ENCODE measurements at regions not wholly inside any gene's neighbourhood (a gene's known extent, or its start where the extent isn't known, plus 50 kb on each side); places are given as distances from the start of the nearest gene placed in this dataset.

GRCh38 chr6:102655823-102656222 lies 1262.3 kb downstream of the GRIK2 start:
- no peaks in the 10 kb centered on the region for H3K9me3 ChIP-seq (ENCODE audit: low read length)
- WGBS (ENCODE audit: low lambda C conversion rate): 23% methylated on average over 1 of the region's 1 CpG
- POLR2A ChIA-PET: no interaction called here
- BruUV-seq (replicated peaks): no TSS peak
- no peak for ATAC-seq
- no peak overlapping the region for H3K27ac ChIP-seq (ENCODE audit: extremely low read length, insufficient read depth, low read length)
- no peak overlapping the region for H3K9ac ChIP-seq (ENCODE audit: insufficient read depth, low read depth, low read length)
- no peak for FAIRE-seq
- H3K27me3 ChIP-seq (ENCODE audit: control insufficient read depth in 1 of 2, insufficient read depth in 2 of 2, low read length in 2 of 2): no peaks in the 10 kb centered on the region
- H3K4me2 ChIP-seq (ENCODE audit: low read depth, low read length): no peak overlapping the region
- H3K4me1 ChIP-seq (ENCODE audit: insufficient read depth, low read length): no peaks in the 10 kb centered on the region
- H2AFZ ChIP-seq (ENCODE audit: low read length): no peak overlapping the region
- in situ Hi-C loops (cut with HindIII; ENCODE audit: extremely low pct_ligation_motif_present, low pct_unique_long_range_greater_than_20kb): no loop called here
- no peaks in the 10 kb centered on the region for H4K20me1 ChIP-seq (ENCODE audit: insufficient read depth, low read length)
- H3K4me3 ChIP-seq (replicated peaks in 1 of 3; ENCODE audit: insufficient read depth in 1 of 3, low read depth in 2 of 3, low read length in 3 of 3): no peak overlapping the region
- no peaks in the 10 kb centered on the region for H3K79me2 ChIP-seq (ENCODE audit: insufficient read depth, low read length)
- CTCF ChIA-PET (ENCODE audit: low intra/inter-chr PET ratio, low total read pairs): no interaction called here
- no peaks in the 10 kb centered on the region for H3K36me3 ChIP-seq (replicated peaks in 1 of 2; ENCODE audit: control insufficient read depth in 1 of 2, insufficient read depth in 2 of 2, low read length in 2 of 2)
- intact Hi-C loops (cut with micrococcal nuclease; ENCODE audit: unreplicated experiment): no loop called here
- DNase-seq (ENCODE audit: low spot score): no peak
- TF ChIP-seq ZNF782 (CRISPR knock-in tag; IDR thresholded peaks at IDR 0.05; ENCODE audit: borderline replicate concordance): no peak
- TF ChIP-seq SOX13 (IDR thresholded peaks at IDR 0.05): no peak
- no peak for TF ChIP-seq SOX13 (CRISPR knock-in tag; conservative IDR thresholded peaks at IDR 0.05 in 1 of 2, IDR thresholded peaks at IDR 0.05 in 1 of 2)
- TF ChIP-seq ZNF329 (CRISPR knock-in tag; IDR thresholded peaks at IDR 0.05; ENCODE audit: low read depth): no peak
- no peak for TF ChIP-seq ZMYM2 (CRISPR knock-in tag; IDR thresholded peaks at IDR 0.05)
- TF ChIP-seq CREB1 (IDR thresholded peaks at IDR 0.05): no peak
- TF ChIP-seq CREB1 (CRISPR knock-in tag; IDR thresholded peaks at IDR 0.05): no peak
- no peak for TF ChIP-seq KDM4B (CRISPR knock-in tag; IDR thresholded peaks at IDR 0.05)
- TF ChIP-seq RELA (CRISPR knock-in tag; IDR thresholded peaks at IDR 0.05): no peak
- no peak for TF ChIP-seq CSRNP1 (CRISPR knock-in tag; IDR thresholded peaks at IDR 0.05)
- no peak for TF ChIP-seq ZFP82 (CRISPR knock-in tag; IDR thresholded peaks at IDR 0.05; ENCODE audit: borderline replicate concordance)
- TF ChIP-seq HNRNPH1 (optimal IDR thresholded peaks at IDR 0.05; ENCODE audit: low read depth, low read length): no peak
- no peak for TF ChIP-seq FOXJ3 (CRISPR knock-in tag; IDR thresholded peaks at IDR 0.05; ENCODE audit: borderline replicate concordance)
- TF ChIP-seq POGK (CRISPR knock-in tag; conservative IDR thresholded peaks at IDR 0.05): no peak
- TF ChIP-seq JDP2 (CRISPR knock-in tag; IDR thresholded peaks at IDR 0.05; ENCODE audit: borderline replicate concordance): no peak
- TF ChIP-seq ZNF792 (CRISPR knock-in tag; IDR thresholded peaks at IDR 0.05): no peak
- TF ChIP-seq MBD4 (IDR thresholded peaks at IDR 0.05; ENCODE audit: borderline replicate concordance, low read length): no peak
- no peak for TF ChIP-seq SALL2 (CRISPR knock-in tag; IDR thresholded peaks at IDR 0.05)

Data from HepG2 (cell line).